Effector memory CD4-positive, alpha-beta T cell (primary cell): ENCODE measurements at regions not wholly inside any gene's neighbourhood (a gene's known extent, or its start where the extent isn't known, plus 50 kb on each side); places are given as distances from the start of the nearest gene placed in this dataset.

ENCODE experiments used
- DNase-seq, 3 donors: peaks; one replicate each; pipeline ENCODE4 v3.0.0-alpha.2; 2020
- H3K27ac ChIP-seq: 2 replicates; pipeline ENCODE4 v1.7.0; 2013; ENCODE audit warnings: mild to moderate bottlenecking, low read length, moderate library complexity; ENCODE audit not compliant: insufficient read depth, poor library complexity, severe bottlenecking
- H3K27me3 ChIP-seq: replicated peaks from 2 replicates; pipeline ENCODE4 v1.7.0; 2013; ENCODE audit warnings: mild to moderate bottlenecking, low read length; ENCODE audit not compliant: insufficient read depth, control insufficient read depth, poor library complexity, severe bottlenecking
- H3K36me3 ChIP-seq: 2 replicates; pipeline ENCODE4 v1.7.0; 2013; ENCODE audit warnings: mild to moderate bottlenecking, low read length, moderate library complexity; ENCODE audit not compliant: control insufficient read depth, insufficient read depth
- H3K4me1 ChIP-seq: 2 replicates; pipeline ENCODE4 v1.7.0; 2013; ENCODE audit warnings: low read length, mild to moderate bottlenecking; ENCODE audit not compliant: control insufficient read depth, insufficient read depth, poor library complexity, severe bottlenecking
- H3K4me3 ChIP-seq: 2 replicates; pipeline ENCODE4 v1.7.0; 2013; ENCODE audit warnings: low read length, low read depth, mild to moderate bottlenecking; ENCODE audit not compliant: insufficient read depth, poor library complexity, severe bottlenecking
- H3K9me3 ChIP-seq: 2 replicates; pipeline ENCODE4 v1.7.0; 2013; ENCODE audit warnings: mild to moderate bottlenecking, low read length, moderate library complexity; ENCODE audit not compliant: control insufficient read depth

- DNase-seq: no peak
- no peak overlapping the region for H3K27ac ChIP-seq
- H3K4me3 ChIP-seq: no peak overlapping the region
- no peaks in the 10 kb centered on the region for H3K27me3 ChIP-seq
- H3K4me1 ChIP-seq: no peaks in the 10 kb centered on the region
- H3K9me3 ChIP-seq: no peaks in the 10 kb centered on the region
- no peaks in the 10 kb centered on the region for H3K36me3 ChIP-seq
Observed at GRCh38 chr6:91094341-91094740, 507.5 kb upstream of the MAP3K7 start.

GRCh38 chr6:91088976-91089375, 502.1 kb upstream of the MAP3K7 start:
- Histone ChIP-seq H3K4me3 (no peak overlapping the region), H3K27me3 (no peaks in the 10 kb centered on the region), H3K27ac (no peak overlapping the region), H3K9me3 (no peaks in the 10 kb centered on the region), H3K36me3 (no peaks in the 10 kb centered on the region), H3K4me1 (no peaks in the 10 kb centered on the region)
- no peak for DNase-seq

- no peak for DNase-seq
- Histone ChIP-seq H3K36me3 (no peaks in the 10 kb centered on the region), H3K9me3 (no peaks in the 10 kb centered on the region), H3K4me1 (no peaks in the 10 kb centered on the region), H3K4me3 (no peak overlapping the region), H3K27ac (no peak overlapping the region), H3K27me3 (no peaks in the 10 kb centered on the region)
Observed at GRCh38 chr6:91088515-91088914, 501.6 kb upstream of the MAP3K7 start.

GRCh38 chr6:91087908-91088307, 501.0 kb upstream of the MAP3K7 start:
- H3K27me3 ChIP-seq: no peaks in the 10 kb centered on the region
- no peak overlapping the region for H3K4me3 ChIP-seq
- H3K9me3 ChIP-seq: no peaks in the 10 kb centered on the region
- H3K4me1 ChIP-seq: no peaks in the 10 kb centered on the region
- no peaks in the 10 kb centered on the region for H3K36me3 ChIP-seq
- no peak overlapping the region for H3K27ac ChIP-seq
- no peak for DNase-seq

- no peak for DNase-seq
- Histone ChIP-seq H3K36me3 (no peaks in the 10 kb centered on the region), H3K9me3 (no peaks in the 10 kb centered on the region), H3K4me3 (no peak overlapping the region), H3K4me1 (no peaks in the 10 kb centered on the region), H3K27me3 (no peaks in the 10 kb centered on the region), H3K27ac (no peak overlapping the region)
Observed at GRCh38 chr6:91083211-91083610, 496.3 kb upstream of the MAP3K7 start.

GRCh38 chr6:91082311-91082832, 495.5 kb upstream of the MAP3K7 start:
- Histone ChIP-seq H3K4me3 (no peak overlapping the region), H3K27ac (no peak overlapping the region), H3K4me1 (no peaks in the 10 kb centered on the region), H3K9me3 (no peaks in the 10 kb centered on the region), H3K27me3 (no peaks in the 10 kb centered on the region), H3K36me3 (no peaks in the 10 kb centered on the region)
- no peak for DNase-seq

GRCh38 chr6:91081452-91082067, 494.7 kb upstream of the MAP3K7 start:
- Histone ChIP-seq H3K4me1 (no peaks in the 10 kb centered on the region), H3K9me3 (no peaks in the 10 kb centered on the region), H3K36me3 (no peaks in the 10 kb centered on the region), H3K27me3 (no peaks in the 10 kb centered on the region), H3K27ac (no peak overlapping the region), H3K4me3 (no peak overlapping the region)
- DNase-seq: no peak

- no peaks in the 10 kb centered on the region for H3K4me1 ChIP-seq
- DNase-seq: no peak
- no peak overlapping the region for H3K27ac ChIP-seq
- H3K9me3 ChIP-seq: no peaks in the 10 kb centered on the region
- no peak overlapping the region for H3K4me3 ChIP-seq
- no peaks in the 10 kb centered on the region for H3K36me3 ChIP-seq
- no peaks in the 10 kb centered on the region for H3K27me3 ChIP-seq
Observed at GRCh38 chr6:91080871-91081270, 494.0 kb upstream of the MAP3K7 start.

GRCh38 chr6:91079969-91080368, 493.1 kb upstream of the MAP3K7 start:
- no peak for DNase-seq
- H3K4me3 ChIP-seq: no peak overlapping the region
- H3K36me3 ChIP-seq: no peaks in the 10 kb centered on the region
- no peaks in the 10 kb centered on the region for H3K27me3 ChIP-seq
- no peaks in the 10 kb centered on the region for H3K4me1 ChIP-seq
- H3K27ac ChIP-seq: no peak overlapping the region
- H3K9me3 ChIP-seq: no peaks in the 10 kb centered on the region

GRCh38 chr6:91075244-91075976, 488.5 kb upstream of the MAP3K7 start:
- no peak overlapping the region for H3K27ac ChIP-seq
- H3K27me3 ChIP-seq: no peaks in the 10 kb centered on the region
- H3K9me3 ChIP-seq: no peaks in the 10 kb centered on the region

More at GRCh38 chr6:91075244-91075976, 488.5 kb upstream of the MAP3K7 start:
- no peaks in the 10 kb centered on the region for H3K4me1 ChIP-seq
- H3K4me3 ChIP-seq: no peak overlapping the region
- no peak for DNase-seq
- H3K36me3 ChIP-seq: no peaks in the 10 kb centered on the region
